K562 (cell line): ENCODE measurements at regions not wholly inside any gene's neighbourhood (a gene's known extent, or its start where the extent isn't known, plus 50 kb on each side); places are given as distances from the start of the nearest gene placed in this dataset.

Experiments used
- ATAC-seq: fragments of 200-7000 bp; cut with Tn5 transposase; 3 replicates; pipeline ENCODE4 v1.9.1; 2020; ENCODE audit warnings: moderate library complexity
- BruUV-seq: library from RNA; stranded (reverse); fragments of 400-500 nt; replicated peaks from 2 replicates; lab custom pipeline; 2021; lab: Mats Ljungman, UMichigan
- CTCF ChIA-PET: fragments of 300-600 bp; formaldehyde crosslinking; extraction: SDS; loops from one replicate; lab custom pipeline; 2021; ENCODE audit warnings: low intra/inter-chr PET ratio; lab: Yijun Ruan, JAX
- POLR2A ChIA-PET: fragments of 300-600, 350-650 bp; sonication (Branson Sonifier 250); formaldehyde crosslinking; extraction: SDS; loops from one replicate; lab custom pipeline; 2021; ENCODE audit warnings: antibody characterized with exemption, inconsistent platforms; lab: Yijun Ruan, JAX
- DNase-seq, 4 experiments: peaks; one replicate each; pipeline versions ENCODE4 v3.0.0 to v3.0.0-alpha.2; 2011 to 2018; ENCODE audit warnings: low spot score in 3 of 4, mixed read lengths in 3 of 4; ENCODE audit errors: extremely low read depth in 1 of 4
- FAIRE-seq: peaks from 2 replicates; lab custom pipeline; 2011; peaks lifted over from hg19 to GRCh38; lab: Jason Lieb, UNC
- H2AFZ ChIP-seq: 2 replicates; pipeline ENCODE4 v1.6.0; 2011; ENCODE audit warnings: low read depth, low read length, control low read depth, inconsistent platforms
- H3K27ac ChIP-seq: fragments of 200-600 bp; 3 replicates; pipeline ENCODE4 v1.8.0; 2011; ENCODE audit warnings: low read depth, mild to moderate bottlenecking, control low read depth, inconsistent platforms, low read length, moderate library complexity, mixed read lengths; ENCODE audit errors: extremely low read depth
- H3K27me3 ChIP-seq, 2 experiments: fragments of 300-600 bp in 1 of 2; 2 replicates in 1 of 2; 3 replicates in 1 of 2; pipeline versions ENCODE4 v1.6.0 to v1.8.0; 2011; ENCODE audit warnings: inconsistent platforms in 2 of 2, low read length in 2 of 2, mild to moderate bottlenecking in 1 of 2, mixed read lengths in 1 of 2, moderate library complexity in 1 of 2; ENCODE audit not compliant: control insufficient read depth in 2 of 2, insufficient read depth in 2 of 2
- H3K36me3 ChIP-seq: fragments of 300-600 bp; 3 replicates; pipeline ENCODE4 v1.8.0; 2011; ENCODE audit warnings: mild to moderate bottlenecking, low read length, inconsistent platforms; ENCODE audit not compliant: control insufficient read depth, insufficient read depth
- H3K4me1 ChIP-seq, 2 experiments: fragments of 200-600 bp in 1 of 2; replicated peaks in 1 of 2; 2 replicates in 1 of 2; 3 replicates in 1 of 2; pipeline versions ENCODE4 v1.5.1 to v1.8.0; 2011; ENCODE audit warnings: inconsistent platforms in 2 of 2, low read length in 2 of 2, mild to moderate bottlenecking in 1 of 2, mixed read lengths in 1 of 2, moderate library complexity in 1 of 2; ENCODE audit not compliant: control insufficient read depth in 2 of 2, insufficient read depth in 2 of 2
- H3K4me2 ChIP-seq: 2 replicates; pipeline ENCODE4 v1.6.1; 2011; ENCODE audit warnings: low read length, control low read depth, inconsistent platforms, mixed read lengths; ENCODE audit not compliant: insufficient read depth
- H3K4me3 ChIP-seq: fragments of 200-600 bp; sonication (generic), shearing (Covaris generic); 2 replicates; pipeline ENCODE4 v1.5.1; 2016; ENCODE audit warnings: control low read depth, inconsistent platforms
- H3K79me2 ChIP-seq: fragments of 200-600 bp; 3 replicates; pipeline ENCODE4 v1.8.0; 2011; ENCODE audit warnings: low read length, inconsistent platforms; ENCODE audit not compliant: control insufficient read depth, insufficient read depth
- H3K9ac ChIP-seq, 2 experiments: 2 replicates each; pipeline versions ENCODE4 v1.6.0 to v1.6.1; 2011; ENCODE audit warnings: low read depth in 2 of 2, low read length in 2 of 2, control low read depth in 1 of 2, inconsistent platforms in 1 of 2, mild to moderate bottlenecking in 1 of 2, mixed read lengths in 1 of 2; ENCODE audit not compliant: insufficient read depth in 1 of 2
- H3K9me1 ChIP-seq: one replicate; pipeline ENCODE4 v1.6.0; 2011; ENCODE audit warnings: inconsistent platforms, mild to moderate bottlenecking, low read length, moderate library complexity; ENCODE audit not compliant: control insufficient read depth, insufficient read depth
- H3K9me3 ChIP-seq: replicated peaks from 2 replicates; pipeline ENCODE4 v1.5.1; 2011; ENCODE audit warnings: low read depth, low read length, inconsistent platforms; ENCODE audit not compliant: control insufficient read depth, insufficient read depth
- H4K20me1 ChIP-seq: replicated peaks from 2 replicates; pipeline ENCODE4 v1.6.1; 2011; ENCODE audit warnings: low read length, inconsistent platforms, mixed read lengths; ENCODE audit not compliant: control insufficient read depth, insufficient read depth
- ELK1 ChIP-seq: sonication (generic); formaldehyde crosslinking; IDR thresholded peaks from 2 replicates; pipeline ENCODE4 v1.8.1; 2022; ENCODE audit warnings: missing genetic modification reagents
- GTF2F1 ChIP-seq: IDR thresholded peaks from 2 replicates; pipeline ENCODE4 v1.6.1; 2011; ENCODE audit warnings: low read depth, low read length, improper control_type of control experiment
- IRF9 ChIP-seq: fragments of 450-650 bp; IDR thresholded peaks from 2 replicates; pipeline ENCODE4 v1.6.1; 2016; ENCODE audit warnings: missing biosample characterization, missing genetic modification characterization
- NR1H2 ChIP-seq: sonication (generic); formaldehyde crosslinking; IDR thresholded peaks from 2 replicates; pipeline ENCODE4 v1.4.0; 2020; ENCODE audit warnings: mild to moderate bottlenecking, missing genetic modification reagents
- NRF1 ChIP-seq, 2 experiments: fragments of 450-650 bp; IDR thresholded peaks in 1 of 2; conservative IDR thresholded peaks in 1 of 2; 2 replicates each; pipeline ENCODE4 v1.6.1; 2014; ENCODE audit warnings: mild to moderate bottlenecking in 2 of 2
- SRSF3 ChIP-seq: fragments of 200-400 bp; formaldehyde crosslinking; IDR thresholded peaks from 2 replicates; pipeline ENCODE4 v1.6.1; 2016; ENCODE audit warnings: mild to moderate bottlenecking, low read length, moderate library complexity; ENCODE audit not compliant: insufficient read depth
- TBP ChIP-seq: optimal IDR thresholded peaks from 2 replicates; pipeline ENCODE3; 2011; ENCODE audit warnings: low read depth, low read length, improper control_type of control experiment
- XRCC4 ChIP-seq: IDR thresholded peaks from one replicate; pipeline ENCODE4 v1.6.1; 2011; ENCODE audit not compliant: insufficient read depth, insufficient read length; ENCODE audit errors: extremely low read depth
- ZNF354B ChIP-seq: fragments of 250-450 bp; sonication (Bioruptor Pico); IDR thresholded peaks from 2 replicates; pipeline ENCODE4 v1.4.0; 2020
- WGBS: fragments of 100-300 bp; shearing (Covaris generic); methylation state at CpG from one replicate; pipeline ENCODE4 v1.1.6; 2016; ENCODE audit warnings: low coverage, mixed read lengths; ENCODE audit not compliant: insufficient coverage; ENCODE audit errors: missing lambda C conversion rate; 5-methylcytosine and 5-hydroxymethylcytosine counted together
- in situ Hi-C: fragments of 300-500 bp; cut with MboI; formaldehyde crosslinking; loops from 4 replicates; pipeline ENCODE4 v1.15.0; 2018; ENCODE audit warnings: inconsistent platforms, mixed read lengths
- intact Hi-C: fragments of 100-400 bp; cut with micrococcal nuclease; formaldehyde crosslinking; loops from 2 replicates; pipeline ENCODE4 v1.14.2; 2022
- TF ChIP-seq, protein P1 (sequence below), 2 experiments: fragments of 450-650 bp in 1 of 2; sonication (generic) in 1 of 2; formaldehyde crosslinking in 1 of 2; IDR thresholded peaks in 1 of 2; conservative IDR thresholded peaks in 1 of 2; 2 replicates each; pipeline versions ENCODE4 v1.6.1 to v1.8.1; 2016 to 2023; ENCODE audit warnings: mild to moderate bottlenecking in 2 of 2, moderate library complexity in 2 of 2, inconsistent platforms in 1 of 2, missing genetic modification reagents in 1 of 2

GRCh38 chr13:111511219-111511732 is 190.8 kb downstream of the TEX29 start:
- Histone ChIP-seq H3K79me2 (no peaks in the 10 kb centered on the region), H4K20me1 (no peaks in the 10 kb centered on the region), H3K9me1 (no peaks in the 10 kb centered on the region), H2AFZ (no peak overlapping the region)
- FAIRE-seq (no peak), DNase-seq (no peak)
- 5% methylated on average over 3 of the region's 3 CpGs for WGBS
- TF ChIP-seq, protein P1, sequence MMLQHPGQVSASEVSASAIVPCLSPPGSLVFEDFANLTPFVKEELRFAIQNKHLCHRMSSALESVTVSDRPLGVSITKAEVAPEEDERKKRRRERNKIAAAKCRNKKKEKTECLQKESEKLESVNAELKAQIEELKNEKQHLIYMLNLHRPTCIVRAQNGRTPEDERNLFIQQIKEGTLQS (IDR thresholded peaks at IDR 0.05) = no peak
- TF ChIP-seq, protein P1 (CRISPR knock-in tag; conservative IDR thresholded peaks at IDR 0.05) = no peak
- no peak for TF ChIP-seq IRF9
- TF ChIP-seq GTF2F1 = no peak
- no peak for TF ChIP-seq ZNF354B (CRISPR knock-in tag)
- no peak for TF ChIP-seq NR1H2 (CRISPR knock-in tag)
- no peak for TF ChIP-seq NRF1 (conservative IDR thresholded peaks at IDR 0.05 in 1 of 2, IDR thresholded peaks at IDR 0.05 in 1 of 2)
- TF ChIP-seq XRCC4 = no peak
- no peak for TF ChIP-seq TBP
- TF ChIP-seq SRSF3 = no peak
- no peak for TF ChIP-seq ELK1 (CRISPR knock-in tag)
- TF ChIP-seq, all 486 proteins: peak for 0
- no peak overlapping the region for H3K27ac ChIP-seq
- no peaks in the 10 kb centered on the region for H3K36me3 ChIP-seq
- ChIA-PET CTCF (no interaction called here), POLR2A (interaction anchor here (0.6 kb wide), 1 partner anchor 74 kb away, joined by 3 read pairs; no protein-coding TSS in a partner anchor)
- intact Hi-C loops = no loop called here
- in situ Hi-C loops = no loop called here
- no TSS peak for BruUV-seq
- H3K4me2 ChIP-seq = no peak overlapping the region
- no peak overlapping the region for H3K9ac ChIP-seq
- H3K9me3 ChIP-seq = no peaks in the 10 kb centered on the region
- no peak overlapping the region for H3K4me3 ChIP-seq
- peaks cover 0 to 50% of the 10 kb centered on the region in 2 experiments; a peak in 3 of 5 replicates for H3K27me3 ChIP-seq
- no peaks in the 10 kb centered on the region; a peak in 1 of 5 replicates for H3K4me1 ChIP-seq
- no peak for ATAC-seq
